ENCODE measurements at regions not wholly inside any gene's neighbourhood (a gene's known extent, or its start where the extent isn't known, plus 50 kb on each side); places are given as distances from the start of the nearest gene placed in this dataset.

DNA sequence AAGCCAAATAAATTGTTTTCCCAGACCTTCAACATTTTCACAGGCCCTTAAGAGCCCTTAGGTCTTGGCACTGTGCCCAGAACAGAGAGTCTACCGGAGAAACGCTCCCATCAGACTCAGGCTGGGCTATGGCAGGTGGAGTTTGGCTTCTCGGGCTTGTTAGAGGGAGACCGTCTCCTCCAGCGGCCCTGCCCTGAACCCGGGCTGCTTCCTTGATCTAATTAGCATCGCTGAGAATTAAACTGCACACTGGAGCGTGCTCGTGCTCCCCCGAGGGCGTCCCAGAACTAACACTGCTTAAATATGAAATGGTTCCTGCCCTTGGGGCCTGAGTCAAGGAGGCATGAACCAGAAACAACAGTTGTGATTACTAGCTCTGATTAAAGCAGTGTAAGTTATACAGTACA is 634.4 kb downstream of the MATN1 start:
- Mint-ChIP-seq H3K4me3 (no peak overlapping the region), H3K27me3 (ENCODE audit: insufficient read depth) (peaks cover 9% of the 10 kb centered on the region), H3K4me1 (peaks cover 4% of the 10 kb centered on the region), H3K27ac (no peak overlapping the region), H3K9me3 (peaks cover 30% of the 10 kb centered on the region), H3K36me3 (ENCODE audit: low read depth) (no peaks in the 10 kb centered on the region)
- no peaks in the 10 kb centered on the region for H3K36me3 ChIP-seq (ENCODE audit: control insufficient read depth, insufficient read depth, low read length)
- no peak overlapping the region for H3K4me3 ChIP-seq (ENCODE audit: low read length)
- H3K9me3 ChIP-seq (ENCODE audit: control insufficient read depth, low read length): peaks cover 20% of the 10 kb centered on the region
- no peak for DNase-seq
- 92 to 98% methylated on average over 8 to 11 of the region's 11 CpGs for WGBS, 2 experiments (ENCODE audit: insufficient coverage in 1 of 2, insufficient read length in 1 of 2)
- H3K9ac ChIP-seq (ENCODE audit: extremely low read depth, low read length, poor library complexity, severe bottlenecking): no peak overlapping the region
- H3K4me1 ChIP-seq (ENCODE audit: control insufficient read depth, insufficient read depth, low read length): no peaks in the 10 kb centered on the region
- H3K27ac ChIP-seq (ENCODE audit: low read depth, low read length): no peak overlapping the region
- TF ChIP-seq CTCF (conservative IDR thresholded peaks at IDR 0.05): no peak
- no peaks in the 10 kb centered on the region for H3K27me3 ChIP-seq (ENCODE audit: control insufficient read depth, insufficient read depth, low read length, poor library complexity, severe bottlenecking)

- Histone ChIP-seq H3K9me3 (ENCODE audit: control insufficient read depth, low read length) (peaks cover 19% of the 10 kb centered on the region), H3K4me1 (ENCODE audit: control insufficient read depth, insufficient read depth, low read length) (no peaks in the 10 kb centered on the region), H3K36me3 (ENCODE audit: control insufficient read depth, insufficient read depth, low read length) (no peaks in the 10 kb centered on the region), H3K9ac (ENCODE audit: extremely low read depth, low read length, poor library complexity, severe bottlenecking) (no peak overlapping the region), H3K27ac (ENCODE audit: low read depth, low read length) (no peak overlapping the region), H3K27me3 (ENCODE audit: control insufficient read depth, insufficient read depth, low read length, poor library complexity, severe bottlenecking) (no peaks in the 10 kb centered on the region), H3K4me3 (ENCODE audit: low read length) (no peak overlapping the region)
- DNase-seq: no peak
- no peak overlapping the region for H3K27ac Mint-ChIP-seq
- H3K36me3 Mint-ChIP-seq (ENCODE audit: low read depth): no peaks in the 10 kb centered on the region
- peaks cover 9% of the 10 kb centered on the region for H3K27me3 Mint-ChIP-seq (ENCODE audit: insufficient read depth)
- WGBS, 2 experiments (ENCODE audit: insufficient coverage in 1 of 2, insufficient read length in 1 of 2): 91 to 100% methylated on average over 3 to 10 of the region's 10 CpGs
- H3K4me1 Mint-ChIP-seq: peaks cover 4% of the 10 kb centered on the region
- no peak for TF ChIP-seq CTCF (conservative IDR thresholded peaks at IDR 0.05)
- H3K4me3 Mint-ChIP-seq: no peak overlapping the region
- peaks cover 27% of the 10 kb centered on the region for H3K9me3 Mint-ChIP-seq
These were observed 634.8 kb downstream of the MATN1 start for GRCh38 chr1:30088594-30088993.

DNA sequence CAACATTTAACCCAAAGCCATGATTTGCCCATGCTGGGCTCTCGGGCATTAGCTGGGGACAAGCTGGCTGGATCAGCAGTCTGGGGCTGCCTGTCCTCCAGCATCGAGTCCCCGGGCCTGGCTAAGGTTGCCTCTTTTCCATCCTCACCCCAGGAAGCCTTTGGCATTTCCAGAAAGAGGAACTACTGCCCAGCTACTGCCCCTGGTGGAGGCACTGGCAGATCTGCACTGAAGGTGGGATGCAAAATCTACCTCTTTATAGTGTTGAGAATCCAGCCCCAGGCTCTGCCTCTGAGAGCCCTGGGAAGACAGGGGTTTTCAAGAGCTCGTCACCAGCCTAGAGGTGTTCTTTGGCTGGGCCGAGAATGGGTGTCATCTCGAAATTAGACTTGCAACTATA is 635.9 kb downstream of the MATN1 start:
- Mint-ChIP-seq H3K27ac (no peak overlapping the region), H3K9me3 (peaks cover 17% of the 10 kb centered on the region), H3K4me1 (peaks cover 4% of the 10 kb centered on the region), H3K27me3 (ENCODE audit: insufficient read depth) (peaks cover 5% of the 10 kb centered on the region), H3K4me3 (no peak overlapping the region), H3K36me3 (ENCODE audit: low read depth) (no peaks in the 10 kb centered on the region)
- H3K4me1 ChIP-seq (ENCODE audit: control insufficient read depth, insufficient read depth, low read length): no peaks in the 10 kb centered on the region
- no peaks in the 10 kb centered on the region for H3K27me3 ChIP-seq (ENCODE audit: control insufficient read depth, insufficient read depth, low read length, poor library complexity, severe bottlenecking)
- H3K27ac ChIP-seq (ENCODE audit: low read depth, low read length): no peak overlapping the region
- H3K36me3 ChIP-seq (ENCODE audit: control insufficient read depth, insufficient read depth, low read length): no peaks in the 10 kb centered on the region
- DNase-seq: peak; percentile 84
- 74 to 83% methylated on average over 6 of the region's 6 CpGs for WGBS, 2 experiments (ENCODE audit: insufficient coverage in 1 of 2, insufficient read length in 1 of 2)
- TF ChIP-seq CTCF (conservative IDR thresholded peaks at IDR 0.05): peak; percentile 77
- peaks cover 8% of the 10 kb centered on the region for H3K9me3 ChIP-seq (ENCODE audit: control insufficient read depth, low read length)
- no peak overlapping the region for H3K9ac ChIP-seq (ENCODE audit: extremely low read depth, low read length, poor library complexity, severe bottlenecking)
- no peak overlapping the region for H3K4me3 ChIP-seq (ENCODE audit: low read length)

Data from endodermal cell (in vitro differentiated cells).